Islet of Langerhans (tissue), 1 donor: ENCODE measurements at regions not wholly inside any gene's neighbourhood (a gene's known extent, or its start where the extent isn't known, plus 50 kb on each side); places are given as distances from the start of the nearest gene placed in this dataset.
"Not testable (repeated sequence)": the region's sequence is repeated elsewhere in the genome, so short reads cannot be mapped to it uniquely, and the experiment has no call there.

Experiments used
- FAIRE-seq: peaks from one replicate; lab custom pipeline; 2011; peaks lifted over from hg19 to GRCh38; lab: Jason Lieb, UNC

GRCh38 chr10:121400507-121400906 is 197.7 kb downstream of the FGFR2 start:
- not testable (repeated sequence) for FAIRE-seq

- FAIRE-seq: no peak
These were observed 194.7 kb downstream of the FGFR2 start for GRCh38 chr10:121403527-121403926.

GRCh38 chr10:121404611-121405010 is 193.6 kb downstream of the FGFR2 start:
- FAIRE-seq: no peak

GRCh38 chr10:121405096-121405495 is 193.1 kb downstream of the FGFR2 start:
- FAIRE-seq: no peak

- no peak for FAIRE-seq
These were observed 192.7 kb downstream of the FGFR2 start for GRCh38 chr10:121405549-121405948.

GRCh38 chr10:121405953-121406352 is 192.3 kb downstream of the FGFR2 start:
- FAIRE-seq: no peak

- no peak for FAIRE-seq
These were observed 191.3 kb downstream of the FGFR2 start for GRCh38 chr10:121406823-121407545.

GRCh38 chr10:121409466-121410104 is 188.7 kb downstream of the FGFR2 start:
- no peak for FAIRE-seq

GRCh38 chr10:121411004-121411403 is 187.2 kb downstream of the FGFR2 start:
- FAIRE-seq: no peak

GRCh38 chr10:121413951-121414350 is 184.3 kb downstream of the FGFR2 start:
- FAIRE-seq: no peak

- FAIRE-seq: no peak
These were observed 183.7 kb downstream of the FGFR2 start for GRCh38 chr10:121414366-121415062.

- FAIRE-seq: no peak
These were observed 183.2 kb downstream of the FGFR2 start for GRCh38 chr10:121415063-121415399.

GRCh38 chr10:121416071-121416470 is 182.2 kb downstream of the FGFR2 start:
- FAIRE-seq: no peak

- no peak for FAIRE-seq
These were observed 180.9 kb downstream of the FGFR2 start for GRCh38 chr10:121417298-121417697.

- FAIRE-seq: no peak
These were observed 180.0 kb downstream of the FGFR2 start for GRCh38 chr10:121418126-121418777.

GRCh38 chr10:121420006-121420405 is 178.2 kb downstream of the FGFR2 start:
- no peak for FAIRE-seq

GRCh38 chr10:121422096-121422495 is 176.1 kb downstream of the FGFR2 start:
- no peak for FAIRE-seq

GRCh38 chr10:121425623-121426022 is 172.6 kb downstream of the FGFR2 start:
- FAIRE-seq: no peak

GRCh38 chr10:121426307-121426706 is 171.9 kb downstream of the FGFR2 start:
- FAIRE-seq: no peak
